DMS79 (cell line): ENCODE measurements at regions not wholly inside any gene's neighbourhood (a gene's known extent, or its start where the extent isn't known, plus 50 kb on each side); places are given as distances from the start of the nearest gene placed in this dataset.

Experiments
- DNase-seq: peaks from one replicate; lab custom pipeline; 2025; lab: John Stamatoyannopoulos, UW

GRCh38 chr4:124227981-124228380, 484.6 kb downstream of the ANKRD50 start:
- DNase-seq: no peak

DNA sequence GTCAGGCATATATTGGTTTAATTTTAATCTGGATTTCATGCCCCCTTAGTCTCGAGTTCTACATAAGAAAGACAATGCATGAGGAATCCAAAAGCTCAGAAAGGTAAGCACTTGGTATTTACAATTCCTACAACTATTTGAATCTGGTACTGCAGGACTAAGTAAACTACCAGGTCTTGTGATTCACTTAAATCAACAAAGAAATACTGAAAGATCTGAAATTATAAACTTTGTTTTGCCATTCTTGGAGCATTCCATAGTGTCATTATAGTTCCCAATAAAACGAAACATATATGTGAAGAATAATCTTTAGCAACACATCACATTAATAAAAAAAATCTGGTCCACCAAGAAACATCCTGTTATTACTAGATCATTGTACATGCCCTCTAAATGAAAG, 482.3 kb downstream of the ANKRD50 start:
- no peak for DNase-seq

DNA sequence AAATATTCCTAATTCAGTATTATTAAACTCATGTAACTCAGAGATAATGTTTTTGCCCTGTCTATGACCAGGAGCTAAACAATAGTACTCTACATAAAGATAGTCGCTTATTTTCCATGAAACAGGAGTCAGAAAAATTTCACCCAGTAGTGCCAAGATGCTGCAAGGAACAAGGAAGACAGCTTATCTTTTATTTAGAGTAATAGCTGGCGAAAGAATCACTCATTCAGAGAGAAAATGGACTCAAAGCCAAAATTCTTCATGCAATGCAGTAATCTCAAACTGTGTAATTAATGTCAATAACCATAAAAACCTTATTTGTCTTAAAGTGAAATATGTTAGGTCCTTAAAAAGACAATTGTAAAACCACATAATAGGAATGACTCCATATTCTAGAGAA, 477.8 kb downstream of the ANKRD50 start:
- DNase-seq: no peak

GRCh38 chr4:124243671-124244366, 468.7 kb downstream of the ANKRD50 start:
- no peak for DNase-seq

DNA sequence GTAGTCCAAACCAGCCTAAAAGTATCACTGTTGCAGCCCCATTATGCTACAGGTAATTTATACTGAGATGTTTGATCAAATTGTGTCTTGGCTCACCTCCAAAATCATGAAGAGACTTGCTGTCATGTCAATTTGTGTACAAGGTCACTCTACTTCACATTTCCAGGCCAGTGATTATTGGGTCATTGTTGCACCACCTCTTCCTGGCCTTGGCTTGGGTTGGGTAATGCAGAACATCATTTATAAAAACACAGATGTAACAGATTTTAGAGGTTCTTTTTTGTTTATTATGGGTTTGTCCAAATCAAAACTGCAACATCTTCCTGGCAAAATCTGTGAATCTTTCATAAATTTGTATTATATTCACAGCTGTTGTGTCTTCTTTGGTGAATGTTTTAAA, 459.5 kb downstream of the ANKRD50 start:
- DNase-seq: no peak

- DNase-seq: no peak
Measured at GRCh38 chr4:124262211-124263179, 450.0 kb downstream of the ANKRD50 start.

DNA sequence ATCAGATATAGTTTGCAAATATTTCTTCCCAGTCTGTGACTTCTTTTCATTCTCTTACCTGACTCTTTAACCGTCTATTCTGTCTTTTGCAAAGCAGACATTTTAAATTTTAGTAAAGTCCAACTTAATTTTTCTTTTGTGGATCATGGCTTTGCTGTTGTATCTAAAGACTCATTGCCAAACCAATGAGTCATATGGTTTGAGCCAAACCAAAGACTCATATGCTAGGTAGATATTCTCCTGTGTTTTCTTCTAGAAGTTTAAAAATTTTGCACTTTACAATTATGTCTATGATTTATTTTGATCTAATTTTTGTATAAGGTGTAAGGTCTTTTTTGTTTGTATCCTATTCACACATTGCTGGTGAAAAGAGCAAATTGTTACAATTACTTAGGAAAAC, 446.8 kb downstream of the ANKRD50 start:
- DNase-seq: no peak

DNA sequence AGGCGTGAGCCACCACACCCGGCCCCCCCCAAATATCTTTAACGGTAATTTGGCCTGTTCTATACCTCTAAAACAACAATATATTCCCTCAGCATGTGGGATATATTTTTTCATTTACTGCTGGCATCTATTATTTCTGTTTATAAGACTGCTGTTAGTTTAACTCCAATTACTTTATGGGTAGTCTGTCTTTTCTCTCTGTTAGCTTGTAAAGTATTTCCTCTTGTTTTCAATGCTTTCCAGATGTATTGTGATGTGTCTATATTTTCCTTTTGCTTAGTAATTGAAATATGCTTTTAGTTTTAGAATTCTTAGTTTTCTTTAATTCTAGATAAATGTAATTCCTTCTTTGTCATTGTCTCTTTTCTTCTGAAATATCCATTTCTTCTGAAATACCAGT, 445.8 kb downstream of the ANKRD50 start:
- DNase-seq: no peak

DNA sequence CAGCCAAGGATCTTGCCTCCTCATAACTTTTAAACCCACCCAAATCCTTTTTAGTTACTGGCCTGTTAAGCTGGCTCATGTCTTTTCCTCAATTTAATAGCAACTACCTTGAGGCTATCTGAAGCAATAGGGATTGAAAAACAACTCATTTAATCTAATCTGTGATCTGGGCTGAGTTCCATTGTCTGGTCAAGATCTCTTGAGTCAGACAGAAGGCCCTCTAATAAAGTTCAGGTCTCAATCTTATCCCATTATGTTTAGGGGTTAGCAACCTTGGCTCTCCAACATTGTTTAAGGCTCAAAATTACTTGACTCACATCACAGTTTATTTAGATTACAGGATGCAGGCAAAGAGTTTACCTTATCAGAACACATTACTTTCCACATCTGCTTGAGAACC, 436.1 kb downstream of the ANKRD50 start:
- DNase-seq: no peak

DNA sequence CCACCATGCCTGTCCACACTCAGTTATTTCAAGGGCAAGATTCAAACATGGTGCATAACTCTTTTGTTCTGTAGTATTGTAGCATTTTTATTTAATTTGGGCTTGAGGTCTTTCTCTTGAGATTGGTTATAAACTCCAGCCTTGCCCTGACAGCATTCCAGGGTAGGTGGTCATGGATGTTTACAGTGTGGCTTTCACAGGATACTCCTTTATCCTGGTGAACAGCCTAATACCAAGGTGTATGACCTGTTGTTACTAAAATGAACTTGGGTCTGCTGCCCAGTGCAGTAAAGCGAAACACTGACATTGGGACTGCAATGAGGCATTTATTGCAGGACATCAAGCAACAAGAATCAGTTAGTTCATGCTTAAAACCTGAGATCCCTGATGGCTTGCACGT, 434.8 kb downstream of the ANKRD50 start:
- DNase-seq: no peak

GRCh38 chr4:124278477-124278876, 434.1 kb downstream of the ANKRD50 start:
- no peak for DNase-seq

GRCh38 chr4:124279741-124280140, 432.8 kb downstream of the ANKRD50 start:
- DNase-seq: no peak

GRCh38 chr4:124282301-124282898, 430.1 kb downstream of the ANKRD50 start:
- no peak for DNase-seq

- DNase-seq: no peak
Measured at GRCh38 chr4:124288706-124289486, 423.6 kb downstream of the ANKRD50 start.

DNA sequence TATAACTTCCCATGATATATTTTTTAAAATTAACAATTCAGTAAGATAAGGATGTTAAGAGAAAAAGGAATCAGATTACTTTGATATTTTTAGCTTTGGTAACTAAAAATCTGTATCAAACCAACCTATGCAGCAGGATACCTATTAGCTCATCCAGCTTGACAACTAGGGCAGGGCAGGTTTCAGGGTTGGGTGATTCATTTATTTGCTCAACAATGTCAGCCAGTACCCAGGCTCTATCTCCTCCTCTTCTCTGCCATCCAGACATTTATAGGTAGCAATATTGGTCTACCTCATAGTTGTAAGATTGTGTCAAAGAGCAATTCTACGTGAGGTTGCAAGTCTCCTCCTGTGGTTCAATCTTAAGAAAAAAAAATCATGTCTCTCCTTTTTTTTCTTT, 421.9 kb downstream of the ANKRD50 start:
- no peak for DNase-seq

DNA sequence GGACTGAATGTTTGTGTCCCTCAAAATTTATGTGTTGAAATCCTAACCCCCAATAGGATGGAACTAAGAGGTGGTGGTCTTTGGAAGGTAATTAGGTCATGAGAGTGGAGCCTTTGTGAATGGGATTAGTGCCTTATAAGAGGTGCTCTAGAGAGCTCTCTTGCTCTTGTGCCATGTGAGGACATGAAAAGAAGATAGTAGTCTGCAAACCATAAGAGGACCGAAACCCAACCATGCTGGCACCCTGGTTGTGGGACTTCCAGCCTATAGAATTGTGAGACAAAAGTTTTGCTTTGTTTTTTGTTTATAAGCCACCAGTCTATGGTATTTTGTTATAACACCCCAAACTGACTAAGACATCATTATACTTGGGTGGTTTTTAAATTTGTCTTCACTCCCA, 417.1 kb downstream of the ANKRD50 start:
- DNase-seq: no peak

DNA sequence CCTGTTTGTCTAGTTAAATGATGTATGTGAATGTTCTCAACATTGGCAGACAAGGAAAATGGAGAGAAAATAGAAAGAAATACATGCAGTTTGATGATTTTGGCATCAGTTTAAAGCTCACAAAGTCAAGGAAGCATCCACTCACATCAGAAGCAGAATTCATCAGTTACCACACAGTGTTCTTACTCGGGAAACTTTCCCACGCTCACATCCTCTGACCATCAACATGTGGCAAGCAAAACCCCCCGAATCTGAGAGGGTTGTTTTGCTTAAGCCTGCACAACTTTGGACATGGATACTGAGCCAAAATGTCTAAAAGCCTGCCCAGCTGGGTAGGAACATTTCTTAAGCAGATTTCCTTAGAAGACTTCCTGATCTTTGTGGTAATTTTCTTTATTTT, 407.6 kb downstream of the ANKRD50 start:
- DNase-seq: no peak

GRCh38 chr4:124306352-124306751, 406.2 kb downstream of the ANKRD50 start:
- no peak for DNase-seq

- no peak for DNase-seq
Measured at GRCh38 chr4:124307143-124307542, 405.4 kb downstream of the ANKRD50 start.

GRCh38 chr4:124318292-124318691, 394.2 kb downstream of the ANKRD50 start:
- no peak for DNase-seq

GRCh38 chr4:124321364-124321763, 391.2 kb downstream of the ANKRD50 start:
- no peak for DNase-seq
